Fibroblast of the aortic adventitia (primary cell): ENCODE measurements at regions not wholly inside any gene's neighbourhood (a gene's known extent, or its start where the extent isn't known, plus 50 kb on each side); places are given as distances from the start of the nearest gene placed in this dataset.
"Not testable (repeated sequence)": the region's sequence is repeated elsewhere in the genome, so short reads cannot be mapped to it uniquely, and the experiment has no call there.

Experiments used
- DNase-seq: peaks from one replicate; pipeline ENCODE4 v3.0.0-alpha.2; 2010; ENCODE audit warnings: low read depth
- H3K4me3 ChIP-seq: 2 replicates; pipeline ENCODE4 v1.5.1; 2011; ENCODE audit warnings: low read depth, mild to moderate bottlenecking, control low read depth, low read length, moderate library complexity
- CTCF ChIP-seq: IDR thresholded peaks from 2 replicates; pipeline ENCODE4 v1.5.1; 2011; ENCODE audit warnings: mild to moderate bottlenecking, low read length, control low read depth, inconsistent platforms; ENCODE audit not compliant: insufficient read depth

- H3K4me3 ChIP-seq, result no peak overlapping the region
- no peak for DNase-seq
- TF ChIP-seq CTCF, result no peak
Measured at GRCh38 chr16:7888411-7888810, 555.8 kb downstream of the RBFOX1 start.

- no peak for DNase-seq
- TF ChIP-seq CTCF, result no peak
- H3K4me3 ChIP-seq, result no peak overlapping the region
Measured at GRCh38 chr16:7887316-7887715, 554.7 kb downstream of the RBFOX1 start.

- H3K4me3 ChIP-seq, result no peak overlapping the region
- no peak for TF ChIP-seq CTCF
- no peak for DNase-seq
Measured at GRCh38 chr16:7871979-7872378, 539.3 kb downstream of the RBFOX1 start.

- TF ChIP-seq CTCF, result no peak
- DNase-seq, result no peak
- no peak overlapping the region for H3K4me3 ChIP-seq
Measured at GRCh38 chr16:7871371-7871770, 538.7 kb downstream of the RBFOX1 start.

- DNase-seq, result no peak
- no peak for TF ChIP-seq CTCF
- no peak overlapping the region for H3K4me3 ChIP-seq
Measured at GRCh38 chr16:7867831-7868230, 535.2 kb downstream of the RBFOX1 start.

GRCh38 chr16:7866144-7866543 lies 533.5 kb downstream of the RBFOX1 start:
- no peak for DNase-seq
- no peak for TF ChIP-seq CTCF
- H3K4me3 ChIP-seq, result no peak overlapping the region

- not testable (repeated sequence) for H3K4me3 ChIP-seq, DNase-seq
Measured at GRCh38 chr16:7865393-7865792, 532.7 kb downstream of the RBFOX1 start.
